Common myeloid progenitor, CD34-positive (primary cell): ENCODE measurements at regions not wholly inside any gene's neighbourhood (a gene's known extent, or its start where the extent isn't known, plus 50 kb on each side); places are given as distances from the start of the nearest gene placed in this dataset.

Experiments
- CTCF ChIA-PET: fragments of 350-600 bp; sonication (Branson Sonifier 250); formaldehyde crosslinking; loops from one replicate; lab custom pipeline; 2021; ENCODE audit warnings: antibody characterized with exemption; lab: Charles Lee
- POLR2A ChIA-PET: fragments of 350-600 bp; sonication (Branson Sonifier 250); formaldehyde crosslinking; loops from one replicate; lab custom pipeline; 2021; ENCODE audit warnings: antibody characterized with exemption; lab: Charles Lee
- DNase-seq, 3 donors: peaks; one replicate each; pipeline versions ENCODE4 v3.0.0 to v3.0.0-alpha.2; 2013
- H3K27ac ChIP-seq, 2 experiments: 1 replicate in 1 of 2; 2 replicates in 1 of 2; pipeline ENCODE4 v1.7.0; 2013; ENCODE audit warnings: inconsistent platforms in 2 of 2, low read length in 2 of 2, mild to moderate bottlenecking in 2 of 2, low read depth in 1 of 2, moderate library complexity in 1 of 2; ENCODE audit not compliant: severe bottlenecking in 2 of 2, insufficient read depth in 1 of 2, poor library complexity in 1 of 2
- H3K27me3 ChIP-seq, 5 experiments: replicated peaks in 2 of 5; 1 replicate in 3 of 5; 2 replicates in 2 of 5; pipeline versions ENCODE4 v1.6.1 to v1.7.0; 2013; ENCODE audit warnings: low read length in 4 of 5, mild to moderate bottlenecking in 2 of 5, moderate library complexity in 2 of 5, inconsistent platforms in 1 of 5; ENCODE audit not compliant: insufficient read depth in 5 of 5, control insufficient read depth in 4 of 5
- H3K36me3 ChIP-seq, 4 experiments: 1 replicate in 2 of 4; 2 replicates in 2 of 4; pipeline versions ENCODE4 v1.6.1 to v1.7.0; 2013; ENCODE audit warnings: low read length in 3 of 4, control low read depth in 1 of 4, mild to moderate bottlenecking in 1 of 4; ENCODE audit not compliant: control insufficient read depth in 4 of 4, insufficient read depth in 4 of 4
- H3K4me1 ChIP-seq, 4 experiments: 1 replicate in 3 of 4; 2 replicates in 1 of 4; pipeline versions ENCODE4 v1.6.1 to v1.7.1; 2013; ENCODE audit warnings: low read length in 3 of 4, mild to moderate bottlenecking in 3 of 4, control low read depth in 1 of 4, inconsistent platforms in 1 of 4, moderate library complexity in 1 of 4; ENCODE audit not compliant: control insufficient read depth in 4 of 4, insufficient read depth in 4 of 4; ENCODE audit errors: control extremely low read depth in 1 of 4
- H3K4me3 ChIP-seq, 7 experiments: 1 replicate in 4 of 7; 2 replicates in 3 of 7; pipeline versions ENCODE4 v1.5.1 to v1.7.0; 2013; ENCODE audit warnings: mild to moderate bottlenecking in 7 of 7, low read length in 6 of 7, moderate library complexity in 6 of 7, inconsistent platforms in 2 of 7, low read depth in 2 of 7, control low read depth in 1 of 7; ENCODE audit not compliant: insufficient read depth in 4 of 7, control insufficient read depth in 1 of 7; ENCODE audit errors: extremely low read depth in 1 of 7
- H3K9me3 ChIP-seq, 5 experiments: 1 replicate in 4 of 5; 2 replicates in 1 of 5; pipeline versions ENCODE4 v1.6.1 to v1.7.1; 2013; ENCODE audit warnings: low read length in 4 of 5, mild to moderate bottlenecking in 2 of 5, inconsistent platforms in 1 of 5, low read depth in 1 of 5, moderate library complexity in 1 of 5; ENCODE audit not compliant: control insufficient read depth in 4 of 5, insufficient read depth in 2 of 5; ENCODE audit errors: control extremely low read depth in 1 of 5
- WGBS: methylation state at CpG from one replicate; pipeline ENCODE4 v1.1.5; 2013; ENCODE audit not compliant: insufficient coverage; 5-methylcytosine and 5-hydroxymethylcytosine counted together

DNA sequence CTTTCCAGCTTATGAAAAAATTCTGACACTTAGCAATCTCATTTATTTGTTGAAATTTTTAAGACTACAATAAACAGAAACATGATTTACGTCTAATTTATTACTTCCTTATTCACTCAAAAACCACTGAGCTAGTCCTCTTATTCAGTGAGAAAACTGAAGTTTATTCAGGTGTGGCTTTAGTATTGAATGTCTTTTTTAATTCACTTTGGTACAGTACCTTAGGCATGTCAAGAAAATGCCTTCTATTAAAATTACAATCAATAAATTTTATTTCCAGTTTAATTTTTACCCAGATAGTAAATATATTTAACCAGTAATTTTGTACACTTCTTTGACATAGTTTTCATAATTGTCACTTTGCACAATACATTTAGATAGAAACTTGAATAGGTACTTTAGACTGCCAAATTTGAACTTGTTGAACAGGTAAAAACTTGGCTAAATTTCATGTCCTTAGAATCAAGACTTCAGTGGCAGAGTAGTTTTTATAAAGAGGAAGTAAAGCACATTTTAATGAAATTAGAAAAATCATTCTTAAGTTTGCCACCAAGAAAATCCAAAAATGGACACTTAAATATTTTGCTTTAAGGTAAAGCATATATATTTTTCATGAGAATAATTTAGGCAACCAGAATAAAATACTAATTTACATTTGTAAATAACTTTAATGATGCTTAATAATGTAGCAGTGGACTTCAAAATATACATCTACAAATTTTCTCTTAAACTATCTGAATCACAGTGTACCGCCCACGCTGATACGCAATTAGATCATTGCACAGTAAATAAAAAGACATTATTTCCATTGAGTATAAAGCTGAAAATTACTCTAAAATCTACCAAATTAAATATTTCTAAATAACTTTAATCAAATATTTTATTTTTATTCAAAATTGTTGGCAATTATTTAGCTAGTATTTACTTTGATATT lies 159.1 kb downstream of the RASSF9 start:
- ChIA-PET POLR2A (interaction anchor here (0.6 kb wide), 1 partner anchor 56 kb away, joined by 4 read pairs; no protein-coding TSS in a partner anchor), CTCF (interaction anchor here (1.5 kb wide), 1 partner anchor 13 kb away, joined by 3 read pairs; no protein-coding TSS in a partner anchor)
- H3K27ac ChIP-seq = no peak overlapping the region
- DNase-seq = peak in 2 of 3 donors; percentile 11 to 30
- H3K4me3 ChIP-seq = peak overlapping the region in 1 of 7 experiments; percentile 10
- no peaks in the 10 kb centered on the region for H3K36me3 ChIP-seq
- no peaks in the 10 kb centered on the region for H3K27me3 ChIP-seq
- peaks cover 3 to 14% (median 7%) of the 10 kb centered on the region in 5 experiments for H3K9me3 ChIP-seq
- WGBS = no CpG with 5 or more reads among the region's 4 CpGs
- H3K4me1 ChIP-seq = peaks cover 0 to 5% (median 0%) of the 10 kb centered on the region in 4 experiments

GRCh38 chr12:85679296-85679695 lies 156.9 kb downstream of the RASSF9 start:
- no peak for DNase-seq
- H3K27me3 ChIP-seq = no peaks in the 10 kb centered on the region
- ChIA-PET CTCF (no interaction called here), POLR2A (no interaction called here)
- WGBS = 100% methylated on average over 1 of the region's 1 CpG
- peaks cover 0 to 5% (median 0%) of the 10 kb centered on the region in 4 experiments for H3K4me1 ChIP-seq
- no peaks in the 10 kb centered on the region for H3K36me3 ChIP-seq
- no peak overlapping the region for H3K27ac ChIP-seq
- peaks cover 3 to 15% (median 7%) of the 10 kb centered on the region in 5 experiments for H3K9me3 ChIP-seq
- no peak overlapping the region for H3K4me3 ChIP-seq

DNA sequence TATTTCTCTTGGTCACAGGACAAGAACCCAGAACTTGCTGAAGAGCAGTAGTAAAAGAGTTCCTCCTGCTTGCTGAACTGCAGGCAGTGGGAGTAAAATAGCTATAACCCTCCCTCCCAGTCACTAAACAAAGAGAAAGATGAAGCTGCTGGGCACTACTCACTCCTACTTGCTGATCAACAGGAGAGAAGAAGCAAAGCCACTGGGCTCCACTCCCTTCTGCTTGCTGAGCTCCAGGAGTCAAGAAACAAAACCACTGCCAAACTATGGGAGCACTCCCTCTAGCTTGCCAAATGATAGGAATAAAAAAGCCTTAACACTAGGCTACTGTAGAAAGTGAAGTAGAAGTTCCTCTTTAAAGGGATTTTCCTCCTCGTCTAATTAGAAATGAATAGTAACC lies 155.3 kb downstream of the RASSF9 start:
- no peak overlapping the region for H3K4me3 ChIP-seq
- H3K4me1 ChIP-seq = peaks cover 0 to 5% (median 0%) of the 10 kb centered on the region in 4 experiments
- no peak for DNase-seq
- no CpG with 5 or more reads among the region's 1 CpG for WGBS
- H3K9me3 ChIP-seq = peaks cover 3 to 15% (median 7%) of the 10 kb centered on the region in 5 experiments
- ChIA-PET POLR2A (interaction anchor here (0.7 kb wide), 1 partner anchor 1928 kb away, joined by 4 read pairs; no protein-coding TSS in a partner anchor), CTCF (no interaction called here)
- H3K27ac ChIP-seq = no peak overlapping the region
- no peaks in the 10 kb centered on the region for H3K36me3 ChIP-seq
- H3K27me3 ChIP-seq = no peaks in the 10 kb centered on the region

GRCh38 chr12:85681333-85681732 lies 154.9 kb downstream of the RASSF9 start:
- Histone ChIP-seq H3K4me1 (peaks cover 0 to 5% (median 0%) of the 10 kb centered on the region in 4 experiments), H3K27me3 (no peaks in the 10 kb centered on the region), H3K27ac (no peak overlapping the region), H3K36me3 (no peaks in the 10 kb centered on the region), H3K9me3 (peaks cover 3 to 15% (median 7%) of the 10 kb centered on the region in 5 experiments), H3K4me3 (no peak overlapping the region)
- POLR2A ChIA-PET = no interaction called here
- CTCF ChIA-PET = interaction anchor here (1.5 kb wide), 1 partner anchor 15 kb away, joined by 4 read pairs; no protein-coding TSS in a partner anchor
- DNase-seq = no peak

DNA sequence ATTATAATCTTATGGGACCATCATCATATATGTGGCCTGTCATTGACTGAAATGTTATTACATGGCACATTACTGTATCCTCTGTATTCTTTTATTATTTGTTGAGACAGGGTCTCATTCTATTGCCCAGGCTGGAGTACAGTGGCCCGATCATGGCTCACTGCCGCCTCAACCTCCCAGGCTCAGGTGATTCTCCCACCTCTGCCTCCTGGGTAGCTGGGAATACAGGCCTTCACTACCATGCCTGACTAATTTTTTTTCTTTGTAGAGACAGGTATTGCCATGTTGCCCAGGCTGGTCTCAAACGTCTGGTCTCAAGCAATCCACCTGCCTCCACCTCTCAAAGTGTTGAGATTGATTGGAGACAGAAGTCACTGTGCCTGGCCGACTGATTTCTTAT lies 153.2 kb downstream of the RASSF9 start:
- 94% methylated on average over 2 of the region's 4 CpGs for WGBS
- Histone ChIP-seq H3K4me3 (no peak overlapping the region), H3K27me3 (no peaks in the 10 kb centered on the region), H3K4me1 (no peaks in the 10 kb centered on the region), H3K36me3 (no peaks in the 10 kb centered on the region), H3K27ac (no peak overlapping the region), H3K9me3 (peaks cover 3 to 15% (median 7%) of the 10 kb centered on the region in 5 experiments)
- DNase-seq = no peak
- ChIA-PET POLR2A (no interaction called here), CTCF (interaction anchor here (0.7 to 1.5 kb wide), 2 partner anchors 13 to 635 kb away, joined by 3 to 4 read pairs; no protein-coding TSS in a partner anchor)

- POLR2A ChIA-PET = no interaction called here
- Histone ChIP-seq H3K27me3 (no peaks in the 10 kb centered on the region), H3K4me3 (no peak overlapping the region), H3K36me3 (no peaks in the 10 kb centered on the region), H3K4me1 (no peaks in the 10 kb centered on the region), H3K9me3 (no peaks in the 10 kb centered on the region), H3K27ac (no peak overlapping the region)
- no CpG with 5 or more reads among the region's 1 CpG for WGBS
- CTCF ChIA-PET = interaction anchor here (1.1 kb wide), 1 partner anchor 155 kb away, joined by 3 read pairs; no protein-coding TSS in a partner anchor
- DNase-seq = no peak
These were observed 147.4 kb downstream of the RASSF9 start for GRCh38 chr12:85688837-85689236.

DNA sequence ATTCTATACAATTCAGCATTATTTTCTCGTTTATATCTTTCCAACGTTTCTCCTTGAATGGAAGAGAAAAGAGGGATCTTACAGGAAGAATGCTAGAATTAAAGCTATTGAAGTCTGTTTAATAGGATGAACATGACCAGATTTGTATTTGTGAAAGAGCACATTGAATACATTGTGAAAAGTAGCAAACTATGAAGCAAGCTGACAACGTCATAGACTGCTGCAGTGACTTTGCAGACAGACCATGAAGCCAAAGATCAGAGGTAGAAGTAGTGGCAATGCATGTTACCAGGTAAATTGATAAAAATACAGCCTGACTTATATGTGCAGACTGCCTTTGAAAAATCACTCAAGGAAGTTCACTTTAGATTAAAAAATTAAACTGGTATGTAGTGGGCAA lies 146.1 kb downstream of the RASSF9 start:
- Histone ChIP-seq H3K4me3 (no peak overlapping the region), H3K27ac (no peak overlapping the region), H3K36me3 (no peaks in the 10 kb centered on the region), H3K4me1 (no peaks in the 10 kb centered on the region), H3K27me3 (no peaks in the 10 kb centered on the region), H3K9me3 (no peaks in the 10 kb centered on the region)
- POLR2A ChIA-PET = no interaction called here
- WGBS = 100% methylated on average over 1 of the region's 3 CpGs
- CTCF ChIA-PET = interaction anchor here (1.3 kb wide), 1 partner anchor 12 kb away, joined by 3 read pairs; no protein-coding TSS in a partner anchor
- DNase-seq = no peak
